ENCODE measurements at regions not wholly inside any gene's neighbourhood (a gene's known extent, or its start where the extent isn't known, plus 50 kb on each side); places are given as distances from the start of the nearest gene placed in this dataset.

GRCh38 chr6:82441047-82441855, 77.6 kb downstream of the TPBG start:
- TF ChIP-seq, protein P1, sequence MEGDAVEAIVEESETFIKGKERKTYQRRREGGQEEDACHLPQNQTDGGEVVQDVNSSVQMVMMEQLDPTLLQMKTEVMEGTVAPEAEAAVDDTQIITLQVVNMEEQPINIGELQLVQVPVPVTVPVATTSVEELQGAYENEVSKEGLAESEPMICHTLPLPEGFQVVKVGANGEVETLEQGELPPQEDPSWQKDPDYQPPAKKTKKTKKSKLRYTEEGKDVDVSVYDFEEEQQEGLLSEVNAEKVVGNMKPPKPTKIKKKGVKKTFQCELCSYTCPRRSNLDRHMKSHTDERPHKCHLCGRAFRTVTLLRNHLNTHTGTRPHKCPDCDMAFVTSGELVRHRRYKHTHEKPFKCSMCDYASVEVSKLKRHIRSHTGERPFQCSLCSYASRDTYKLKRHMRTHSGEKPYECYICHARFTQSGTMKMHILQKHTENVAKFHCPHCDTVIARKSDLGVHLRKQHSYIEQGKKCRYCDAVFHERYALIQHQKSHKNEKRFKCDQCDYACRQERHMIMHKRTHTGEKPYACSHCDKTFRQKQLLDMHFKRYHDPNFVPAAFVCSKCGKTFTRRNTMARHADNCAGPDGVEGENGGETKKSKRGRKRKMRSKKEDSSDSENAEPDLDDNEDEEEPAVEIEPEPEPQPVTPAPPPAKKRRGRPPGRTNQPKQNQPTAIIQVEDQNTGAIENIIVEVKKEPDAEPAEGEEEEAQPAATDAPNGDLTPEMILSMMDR (IDR thresholded peaks at IDR 0.05): no peak
- H3K27ac ChIP-seq: no peak overlapping the region
- no peaks in the 10 kb centered on the region for H3K4me1 ChIP-seq
- 85 to 86% methylated on average over 3 of the region's 3 CpGs for WGBS, 2 donors
- no peaks in the 10 kb centered on the region for H3K27me3 ChIP-seq
- no peaks in the 10 kb centered on the region for H3K9me3 ChIP-seq
- intact Hi-C loops (cut with DNase I): no loop called here
- H3K36me3 ChIP-seq: no peaks in the 10 kb centered on the region
- ATAC-seq: no peak
- no peak for DNase-seq
- H3K4me3 ChIP-seq: no peak overlapping the region

DNA sequence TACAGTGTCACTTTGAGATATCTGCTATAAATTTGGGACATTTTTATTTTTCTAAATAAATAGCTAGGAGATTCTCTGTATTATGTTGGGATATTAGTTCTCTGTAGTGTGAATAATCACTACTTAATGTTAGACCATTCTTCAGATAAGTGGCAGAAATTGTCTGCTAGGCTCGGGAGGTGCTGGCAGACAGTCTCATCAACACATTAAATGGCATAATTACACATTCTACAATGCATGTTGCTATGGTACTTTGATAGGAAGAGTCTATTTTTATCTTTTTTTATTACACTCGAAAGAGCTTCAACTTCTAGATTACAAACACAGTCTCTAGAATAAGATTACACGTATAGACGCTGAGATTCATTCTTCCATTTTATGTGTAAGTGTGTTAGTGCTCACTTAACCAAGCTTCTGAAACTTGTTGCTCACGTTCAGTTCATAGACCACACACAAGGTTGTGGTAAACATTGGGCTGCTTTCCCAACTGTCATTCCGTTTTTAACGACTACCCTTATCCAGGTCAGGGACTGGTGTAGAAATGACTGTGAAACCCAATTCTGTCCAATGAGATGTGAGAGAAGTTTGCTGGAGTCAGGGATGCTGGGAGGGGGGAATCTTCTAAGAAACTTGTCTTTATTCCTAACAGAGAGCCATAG, 78.6 kb downstream of the TPBG start:
- Histone ChIP-seq H3K4me1 (no peaks in the 10 kb centered on the region), H3K9me3 (no peaks in the 10 kb centered on the region), H3K27me3 (no peaks in the 10 kb centered on the region), H3K4me3 (no peak overlapping the region), H3K27ac (no peak overlapping the region), H3K36me3 (no peaks in the 10 kb centered on the region)
- intact Hi-C loops (cut with DNase I): no loop called here
- TF ChIP-seq, protein P1 (IDR thresholded peaks at IDR 0.05): no peak
- WGBS, 2 donors: 68% methylated on average over 7 of the region's 7 CpGs
- DNase-seq (no peak), ATAC-seq (no peak)

GRCh38 chr6:82458147-82458546, 94.5 kb downstream of the TPBG start:
- TF ChIP-seq, protein P1 (IDR thresholded peaks at IDR 0.05): no peak
- no peaks in the 10 kb centered on the region for H3K27me3 ChIP-seq
- no peak overlapping the region for H3K4me3 ChIP-seq
- H3K9me3 ChIP-seq: peaks cover 0 to 45% (median 9%) of the 10 kb centered on the region in 11 donors
- no peak overlapping the region for H3K27ac ChIP-seq
- intact Hi-C loops (cut with DNase I): no loop called here
- DNase-seq (no peak), ATAC-seq (no peak)
- H3K4me1 ChIP-seq: no peaks in the 10 kb centered on the region
- no peaks in the 10 kb centered on the region for H3K36me3 ChIP-seq

- Histone ChIP-seq H3K4me1 (no peaks in the 10 kb centered on the region), H3K27me3 (no peaks in the 10 kb centered on the region), H3K9me3 (peaks cover 0 to 43% (median 9%) of the 10 kb centered on the region in 11 donors), H3K4me3 (no peak overlapping the region), H3K27ac (no peak overlapping the region), H3K36me3 (no peaks in the 10 kb centered on the region)
- intact Hi-C loops (cut with DNase I): no loop called here
- TF ChIP-seq, protein P1 (IDR thresholded peaks at IDR 0.05): no peak
- DNase-seq: no peak
- ATAC-seq: no peak
- 70 to 72% methylated on average over 2 of the region's 2 CpGs for WGBS, 2 donors
Measured at GRCh38 chr6:82458705-82459104, 95.1 kb downstream of the TPBG start.

All from heart right ventricle (tissue), 16 donors.